H1 (cell line): ENCODE measurements at regions not wholly inside any gene's neighbourhood (a gene's known extent, or its start where the extent isn't known, plus 50 kb on each side); places are given as distances from the start of the nearest gene placed in this dataset.

Experiments used
- CTCF ChIA-PET: fragments of 300-600 bp; sonication (Branson Sonifier 250); formaldehyde crosslinking; loops from one replicate; lab custom pipeline; 2021; ENCODE audit not compliant: partially characterized antibody; lab: Charles Lee
- POLR2A ChIA-PET: fragments of 300-600 bp; sonication (Branson Sonifier 250); formaldehyde crosslinking; loops from one replicate; lab custom pipeline; 2021; ENCODE audit warnings: inconsistent platforms; ENCODE audit not compliant: partially characterized antibody; lab: Charles Lee
- DNase-seq, 2 experiments: peaks; one replicate each; pipeline versions ENCODE4 v3.0.0 to v3.0.0-alpha.2; 2010 to 2022; ENCODE audit warnings: low spot score in 2 of 2, low read depth in 1 of 2, mixed read lengths in 1 of 2
- FAIRE-seq: peaks from 2 replicates; lab custom pipeline; 2011; peaks lifted over from hg19 to GRCh38; lab: Jason Lieb, UNC
- H2AFZ ChIP-seq: 2 replicates; pipeline ENCODE4 v1.8.1; 2012; ENCODE audit warnings: low read length, inconsistent platforms
- H2AK5ac ChIP-seq: 2 replicates; pipeline ENCODE4 v1.6.1; 2013; ENCODE audit warnings: low read depth, low read length
- H2BK120ac ChIP-seq: replicated peaks from 2 replicates; pipeline ENCODE3; 2013; ENCODE audit warnings: low read depth, low read length, inconsistent platforms
- H2BK12ac ChIP-seq: 2 replicates; pipeline ENCODE4 v1.6.1; 2013; ENCODE audit warnings: low read depth, low read length
- H2BK15ac ChIP-seq: 2 replicates; pipeline ENCODE4 v1.6.1; 2013; ENCODE audit warnings: low read length
- H2BK20ac ChIP-seq: 2 replicates; pipeline ENCODE4 v1.6.1; 2013; ENCODE audit warnings: low read length
- H2BK5ac ChIP-seq: 2 replicates; pipeline ENCODE4 v1.6.1; 2013; ENCODE audit warnings: low read depth, low read length
- H3K14ac ChIP-seq: 2 replicates; pipeline ENCODE4 v1.6.1; 2013; ENCODE audit warnings: inconsistent platforms; ENCODE audit not compliant: insufficient read length
- H3K18ac ChIP-seq: 2 replicates; pipeline ENCODE4 v1.6.1; 2013; ENCODE audit warnings: low read length; ENCODE audit errors: extremely low read depth
- H3K23ac ChIP-seq: 2 replicates; pipeline ENCODE4 v1.6.1; 2013; ENCODE audit warnings: inconsistent platforms; ENCODE audit not compliant: insufficient read length
- H3K23me2 ChIP-seq: 2 replicates; pipeline ENCODE4 v1.6.1; 2013; ENCODE audit warnings: low read depth, low read length
- H3K27ac ChIP-seq: 2 replicates; pipeline ENCODE4 v1.6.1; 2011; ENCODE audit warnings: low read depth, low read length, inconsistent platforms
- H3K27me3 ChIP-seq, 4 experiments: replicated peaks in 1 of 4; 1 replicate in 1 of 4; 2 replicates in 3 of 4; pipeline versions ENCODE4 v1.6.1 to v1.8.1; 2011 to 2013; ENCODE audit warnings: low read length in 3 of 4, mild to moderate bottlenecking in 3 of 4, inconsistent platforms in 2 of 4, mixed read lengths in 2 of 4, moderate library complexity in 1 of 4; ENCODE audit not compliant: control insufficient read depth in 3 of 4, insufficient read depth in 3 of 4; ENCODE audit errors: extremely low read depth in 1 of 4
- H3K36me3 ChIP-seq, 4 experiments: 2 replicates each; pipeline versions ENCODE4 v1.6.1 to v1.8.1; 2011 to 2013; ENCODE audit warnings: mild to moderate bottlenecking in 4 of 4, low read length in 3 of 4, moderate library complexity in 2 of 4, control low read depth in 1 of 4, inconsistent platforms in 1 of 4; ENCODE audit not compliant: insufficient read depth in 4 of 4, control insufficient read depth in 2 of 4
- H3K4ac ChIP-seq: replicated peaks from 2 replicates; pipeline ENCODE3; 2013; ENCODE audit warnings: low read length, low read depth, mixed read lengths, inconsistent platforms; ENCODE audit not compliant: insufficient read length
- H3K4me1 ChIP-seq, 4 experiments: replicated peaks in 1 of 4; 1 replicate in 1 of 4; 2 replicates in 3 of 4; pipeline versions ENCODE4 v1.6.1 to v1.8.1; 2011 to 2013; ENCODE audit warnings: low read length in 3 of 4, inconsistent platforms in 2 of 4, mixed read lengths in 1 of 4; ENCODE audit not compliant: insufficient read depth in 4 of 4, control insufficient read depth in 3 of 4
- H3K4me2 ChIP-seq, 2 experiments: 2 replicates each; pipeline versions ENCODE4 v1.6.1 to v1.8.1; 2011 to 2013; ENCODE audit warnings: low read depth in 2 of 2, low read length in 2 of 2, control low read depth in 1 of 2, inconsistent platforms in 1 of 2, mild to moderate bottlenecking in 1 of 2; ENCODE audit not compliant: insufficient read depth in 1 of 2
- H3K4me3 ChIP-seq, 4 experiments: fragments of 200-600, 300-600 bp in 1 of 4; sonication (generic), shearing (Covaris generic), sonication (Bioruptor Twin) in 1 of 4; 2 replicates each; pipeline versions ENCODE4 v1.5.1 to v1.8.1; 2011 to 2016; ENCODE audit warnings: low read length in 4 of 4, low read depth in 3 of 4, control low read depth in 2 of 4, inconsistent platforms in 2 of 4, mild to moderate bottlenecking in 2 of 4, mixed read lengths in 1 of 4, moderate library complexity in 1 of 4; ENCODE audit not compliant: insufficient read depth in 2 of 4; ENCODE audit errors: extremely low read depth in 1 of 4
- H3K56ac ChIP-seq: replicated peaks from 2 replicates; pipeline ENCODE3; 2013; ENCODE audit warnings: low read depth, mild to moderate bottlenecking, mixed read lengths, low read length, inconsistent platforms; ENCODE audit not compliant: insufficient read length
- H3K79me1 ChIP-seq: 2 replicates; pipeline ENCODE4 v1.6.1; 2013; ENCODE audit warnings: low read depth, low read length, control low read depth
- H3K79me2 ChIP-seq, 2 experiments: 2 replicates each; pipeline versions ENCODE4 v1.6.1 to v1.8.1; 2012 to 2013; ENCODE audit warnings: low read length in 2 of 2, mild to moderate bottlenecking in 2 of 2, inconsistent platforms in 1 of 2; ENCODE audit not compliant: insufficient read depth in 2 of 2, control insufficient read depth in 1 of 2
- H3K9ac ChIP-seq, 4 experiments: replicated peaks in 1 of 4; 1 replicate in 1 of 4; 2 replicates in 3 of 4; pipeline versions ENCODE4 v1.6.1 to v1.8.1; 2011 to 2013; ENCODE audit warnings: low read depth in 3 of 4, low read length in 3 of 4, control low read depth in 2 of 4, mild to moderate bottlenecking in 2 of 4, moderate library complexity in 2 of 4, inconsistent platforms in 1 of 4; ENCODE audit errors: extremely low read depth in 1 of 4
- H3K9me3 ChIP-seq, 2 experiments: 2 replicates each; pipeline versions ENCODE4 v1.6.1 to v1.8.1; 2012 to 2013; ENCODE audit warnings: mild to moderate bottlenecking in 2 of 2, moderate library complexity in 2 of 2, control low read depth in 1 of 2, inconsistent platforms in 1 of 2, low read depth in 1 of 2, low read length in 1 of 2, mixed read lengths in 1 of 2; ENCODE audit not compliant: insufficient read depth in 2 of 2
- H4K20me1 ChIP-seq, 2 experiments: replicated peaks in 1 of 2; 2 replicates each; pipeline versions ENCODE3 to v1.8.1; 2011 to 2013; ENCODE audit warnings: inconsistent platforms in 2 of 2, low read length in 2 of 2, mild to moderate bottlenecking in 1 of 2; ENCODE audit not compliant: insufficient read depth in 2 of 2, control insufficient read depth in 1 of 2
- H4K5ac ChIP-seq: 2 replicates; pipeline ENCODE4 v1.6.1; 2013; ENCODE audit warnings: low read length, low read depth, mixed read lengths, inconsistent platforms; ENCODE audit not compliant: insufficient read length
- H4K8ac ChIP-seq: 2 replicates; pipeline ENCODE4 v1.8.0; 2013; ENCODE audit warnings: mild to moderate bottlenecking, moderate library complexity, low read length, inconsistent platforms; ENCODE audit not compliant: insufficient read depth; ENCODE audit errors: extremely low read depth
- H4K91ac ChIP-seq: replicated peaks from 2 replicates; pipeline ENCODE3; 2013; ENCODE audit warnings: low read length, mixed read lengths, inconsistent platforms; ENCODE audit not compliant: insufficient read length
- EP300 ChIP-seq, 2 experiments: IDR thresholded peaks; 1 replicate in 1 of 2; 2 replicates in 1 of 2; pipeline ENCODE4 v1.6.1; 2011 to 2012; ENCODE audit warnings: low read depth in 2 of 2, low read length in 2 of 2, mild to moderate bottlenecking in 2 of 2, borderline replicate concordance in 1 of 2, inconsistent platforms in 1 of 2, moderate library complexity in 1 of 2
- HDAC2 ChIP-seq, 2 experiments: fragments of 300-600 bp in 1 of 2; sonication (generic) in 1 of 2; IDR thresholded peaks; 2 replicates each; pipeline ENCODE4 v1.6.1; 2011 to 2012; ENCODE audit warnings: low read depth in 2 of 2, low read length in 2 of 2, mild to moderate bottlenecking in 2 of 2, moderate library complexity in 2 of 2, borderline replicate concordance in 1 of 2, inconsistent platforms in 1 of 2
- RFX5 ChIP-seq: IDR thresholded peaks from 2 replicates; pipeline ENCODE4 v1.6.1; 2011; ENCODE audit warnings: low read depth, low read length, improper control_type of control experiment, borderline replicate concordance
- SIRT6 ChIP-seq: IDR thresholded peaks from one replicate; pipeline ENCODE4 v1.7.1; 2012; ENCODE audit warnings: low read length, inconsistent platforms
- SP2 ChIP-seq: IDR thresholded peaks from 2 replicates; pipeline ENCODE4 v1.6.1; 2012; ENCODE audit warnings: mild to moderate bottlenecking, low read length, inconsistent platforms
- YY1 ChIP-seq: IDR thresholded peaks from 2 replicates; pipeline ENCODE4 v1.6.1; 2011; ENCODE audit warnings: low read depth, mild to moderate bottlenecking, low read length
- ZNF274 ChIP-seq: IDR thresholded peaks from 2 replicates; pipeline ENCODE4 v1.7.0; 2012; ENCODE audit warnings: low read length, borderline replicate concordance; ENCODE audit errors: extremely low read depth
- WGBS, 2 experiments: shearing (Covaris generic) in 1 of 2; methylation state at CpG; one replicate each; pipeline versions ENCODE4 v1.1.6 to v1.1.7; 2013 to 2015; ENCODE audit warnings: low lambda C conversion rate in 2 of 2, mixed read lengths in 2 of 2, inconsistent platforms in 1 of 2, low coverage in 1 of 2, missing lambda C conversion rate in 1 of 2; ENCODE audit not compliant: insufficient replicate concordance in 2 of 2, insufficient coverage in 1 of 2, insufficient read length in 1 of 2; ENCODE audit errors: extremely low coverage in 1 of 2, missing lambda C conversion rate in 1 of 2; 5-methylcytosine and 5-hydroxymethylcytosine counted together

DNA sequence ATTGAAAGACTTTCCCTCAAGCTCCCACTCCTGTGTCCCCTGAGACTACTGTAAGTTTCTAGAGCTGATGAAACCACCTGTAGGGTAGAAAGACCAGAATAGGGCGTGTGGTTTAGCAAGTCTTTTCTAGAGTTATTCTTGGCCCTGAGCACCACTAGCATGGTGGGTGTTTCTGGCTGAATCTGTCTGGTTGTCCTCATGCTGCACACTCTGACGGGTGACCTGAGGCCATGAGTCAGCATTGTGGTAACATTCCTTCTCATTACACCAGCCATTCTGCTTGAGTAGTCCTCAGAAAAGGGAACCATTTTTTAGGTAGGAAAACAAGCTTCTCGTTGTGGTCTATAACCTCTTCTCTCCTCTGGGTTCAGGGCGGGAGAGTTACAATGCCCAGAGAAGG is 250.3 kb downstream of the SNX13 start:
- no peak for DNase-seq
- POLR2A ChIA-PET = no interaction called here
- Histone ChIP-seq H2BK5ac (no peak overlapping the region), H2AK5ac (no peak overlapping the region), H4K91ac (no peak overlapping the region), H3K23ac (no peak overlapping the region), H3K56ac (no peak overlapping the region), H3K36me3 (no peaks in the 10 kb centered on the region), H2BK20ac (no peak overlapping the region), H2BK120ac (no peak overlapping the region), H3K27me3 (no peaks in the 10 kb centered on the region), H2BK15ac (no peak overlapping the region), H3K4me3 (no peak overlapping the region), H3K18ac (no peak overlapping the region), H4K20me1 (no peaks in the 10 kb centered on the region), H3K79me2 (no peaks in the 10 kb centered on the region), H3K14ac (no peak overlapping the region), H3K27ac (no peak overlapping the region), H4K8ac (no peak overlapping the region), H3K9me3 (peaks cover 0 to 2% of the 10 kb centered on the region in 2 experiments; a peak in 1 of 4 replicates), H2AFZ (no peak overlapping the region), H3K4me1 (no peaks in the 10 kb centered on the region), H4K5ac (no peak overlapping the region), H3K9ac (no peak overlapping the region), H2BK12ac (no peak overlapping the region), H3K79me1 (no peaks in the 10 kb centered on the region), H3K4me2 (no peak overlapping the region), H3K4ac (no peak overlapping the region), H3K23me2 (no peaks in the 10 kb centered on the region)
- TF ChIP-seq YY1 (no peak), SP2 (no peak), RFX5 (no peak), HDAC2 (IDR thresholded peaks at IDR 0.05; ENCODE audit: borderline replicate concordance in 1 of 2, low read depth in 2 of 2, low read length in 2 of 2) (no peak), SIRT6 (no peak), ZNF274 (no peak), EP300 (IDR thresholded peaks at IDR 0.05; ENCODE audit: borderline replicate concordance in 1 of 2, low read depth in 2 of 2, low read length in 2 of 2) (no peak)
- CTCF ChIA-PET = no interaction called here
- 87% methylated on average over 4 of the region's 4 CpGs; no CpG with 5 or more reads in 1 of the 2 experiments for WGBS, 2 experiments
- no peak for FAIRE-seq
